ENCODE measurements at regions not wholly inside any gene's neighbourhood (a gene's known extent, or its start where the extent isn't known, plus 50 kb on each side); places are given as distances from the start of the nearest gene placed in this dataset.

GRCh38 chr13:68081061-68081460 lies 850.9 kb upstream of the PCDH9 start:
- peaks cover 1% of the 10 kb centered on the region; the same call in 1 of the 2 replicates for H3K9me3 ChIP-seq (ENCODE audit: control insufficient read depth, insufficient read depth, low read length)
- H3K4me1 ChIP-seq (ENCODE audit: control insufficient read depth, low read length): no peaks in the 10 kb centered on the region
- TF ChIP-seq EZH2phosphoT487 (IDR thresholded peaks at IDR 0.05; ENCODE audit: borderline replicate concordance, low read length) (no peak), CTCF (IDR thresholded peaks at IDR 0.05; ENCODE audit: low read depth, low read length, poor library complexity, severe bottlenecking) (no peak)
- no peaks in the 10 kb centered on the region for H3K79me2 ChIP-seq (ENCODE audit: control insufficient read depth, low read length)
- no peak overlapping the region for H3K4me3 ChIP-seq (ENCODE audit: low read length)
- no peaks in the 10 kb centered on the region for H3F3A ChIP-seq (ENCODE audit: control insufficient read depth, insufficient read depth)
- H4K20me1 ChIP-seq (ENCODE audit: control insufficient read depth, insufficient read depth, low read depth, low read length): no peaks in the 10 kb centered on the region
- no peak overlapping the region for H3K4me2 ChIP-seq (ENCODE audit: low read length)
- no peaks in the 10 kb centered on the region for H3K27me3 ChIP-seq (ENCODE audit: control insufficient read depth, low read length)
- H3K9me2 ChIP-seq (replicated peaks; ENCODE audit: control insufficient read depth, low read length): no peaks in the 10 kb centered on the region
- no peak overlapping the region for H3K27ac ChIP-seq (ENCODE audit: low read depth, low read length)
- no peaks in the 10 kb centered on the region for H3K36me3 ChIP-seq (ENCODE audit: control insufficient read depth, low read length)

GRCh38 chr13:68078874-68079273 lies 848.7 kb upstream of the PCDH9 start:
- no peak overlapping the region for H3K27ac ChIP-seq (ENCODE audit: low read depth, low read length)
- H3K9me3 ChIP-seq (ENCODE audit: control insufficient read depth, insufficient read depth, low read length): peaks cover 5% of the 10 kb centered on the region; the same call in 1 of the 2 replicates
- H3K4me2 ChIP-seq (ENCODE audit: low read length): no peak overlapping the region
- TF ChIP-seq CTCF (IDR thresholded peaks at IDR 0.05; ENCODE audit: low read depth, low read length, poor library complexity, severe bottlenecking) (no peak), EZH2phosphoT487 (IDR thresholded peaks at IDR 0.05; ENCODE audit: borderline replicate concordance, low read length) (no peak)
- H3F3A ChIP-seq (ENCODE audit: control insufficient read depth, insufficient read depth): no peaks in the 10 kb centered on the region
- no peaks in the 10 kb centered on the region for H3K79me2 ChIP-seq (ENCODE audit: control insufficient read depth, low read length)
- H3K4me3 ChIP-seq (ENCODE audit: low read length): no peak overlapping the region
- H3K27me3 ChIP-seq (ENCODE audit: control insufficient read depth, low read length): no peaks in the 10 kb centered on the region
- no peaks in the 10 kb centered on the region for H3K36me3 ChIP-seq (ENCODE audit: control insufficient read depth, low read length)
- H3K9me2 ChIP-seq (replicated peaks; ENCODE audit: control insufficient read depth, low read length): no peaks in the 10 kb centered on the region
- no peaks in the 10 kb centered on the region for H4K20me1 ChIP-seq (ENCODE audit: control insufficient read depth, insufficient read depth, low read depth, low read length)
- no peaks in the 10 kb centered on the region for H3K4me1 ChIP-seq (ENCODE audit: control insufficient read depth, low read length)

- no peaks in the 10 kb centered on the region for H3K4me1 ChIP-seq (ENCODE audit: control insufficient read depth, low read length)
- H3F3A ChIP-seq (ENCODE audit: control insufficient read depth, insufficient read depth): no peaks in the 10 kb centered on the region
These were observed 848.3 kb upstream of the PCDH9 start for GRCh38 chr13:68078469-68078868.

More at GRCh38 chr13:68078469-68078868, 848.3 kb upstream of the PCDH9 start:
- H3K79me2 ChIP-seq (ENCODE audit: control insufficient read depth, low read length): no peaks in the 10 kb centered on the region
- no peak overlapping the region for H3K27ac ChIP-seq (ENCODE audit: low read depth, low read length)
- H3K9me3 ChIP-seq (ENCODE audit: control insufficient read depth, insufficient read depth, low read length): peaks cover 5% of the 10 kb centered on the region; the same call in 1 of the 2 replicates
- no peak overlapping the region for H3K4me3 ChIP-seq (ENCODE audit: low read length)
- no peaks in the 10 kb centered on the region for H3K36me3 ChIP-seq (ENCODE audit: control insufficient read depth, low read length)
- no peaks in the 10 kb centered on the region for H3K9me2 ChIP-seq (replicated peaks; ENCODE audit: control insufficient read depth, low read length)
- no peak overlapping the region for H3K4me2 ChIP-seq (ENCODE audit: low read length)
- TF ChIP-seq CTCF (IDR thresholded peaks at IDR 0.05; ENCODE audit: low read depth, low read length, poor library complexity, severe bottlenecking) (no peak), EZH2phosphoT487 (IDR thresholded peaks at IDR 0.05; ENCODE audit: borderline replicate concordance, low read length) (no peak)
- H3K27me3 ChIP-seq (ENCODE audit: control insufficient read depth, low read length): no peaks in the 10 kb centered on the region
- no peaks in the 10 kb centered on the region for H4K20me1 ChIP-seq (ENCODE audit: control insufficient read depth, insufficient read depth, low read depth, low read length)

Measured in DOHH2 (cell line).